Endothelial cell of umbilical vein (primary cell): ENCODE measurements at regions not wholly inside any gene's neighbourhood (a gene's known extent, or its start where the extent isn't known, plus 50 kb on each side); places are given as distances from the start of the nearest gene placed in this dataset.

Experiments
- GATA2 ChIP-seq: IDR thresholded peaks from 2 replicates; pipeline ENCODE4 v1.7.0; 2011; ENCODE audit warnings: low read depth, mild to moderate bottlenecking, moderate library complexity, mixed read lengths, low read length; ENCODE audit not compliant: insufficient read length, insufficient read depth
- POLR2AphosphoS5 ChIP-seq: IDR thresholded peaks from 2 replicates; pipeline ENCODE4 v1.6.1; 2012; ENCODE audit warnings: low read depth, mild to moderate bottlenecking, control low read depth, low read length, moderate library complexity; ENCODE audit not compliant: insufficient read depth
- TF ChIP-seq, protein P1 (sequence below), 2 donors: IDR thresholded peaks; 1 replicate in 1 of 2; 2 replicates in 1 of 2; pipeline ENCODE4 v1.5.1; 2011; ENCODE audit warnings: low read length in 2 of 2, mild to moderate bottlenecking in 2 of 2, moderate library complexity in 2 of 2, control low read depth in 1 of 2, inconsistent platforms in 1 of 2, low read depth in 1 of 2; ENCODE audit not compliant: insufficient read depth in 1 of 2; ENCODE audit errors: extremely low read depth in 1 of 2

DNA sequence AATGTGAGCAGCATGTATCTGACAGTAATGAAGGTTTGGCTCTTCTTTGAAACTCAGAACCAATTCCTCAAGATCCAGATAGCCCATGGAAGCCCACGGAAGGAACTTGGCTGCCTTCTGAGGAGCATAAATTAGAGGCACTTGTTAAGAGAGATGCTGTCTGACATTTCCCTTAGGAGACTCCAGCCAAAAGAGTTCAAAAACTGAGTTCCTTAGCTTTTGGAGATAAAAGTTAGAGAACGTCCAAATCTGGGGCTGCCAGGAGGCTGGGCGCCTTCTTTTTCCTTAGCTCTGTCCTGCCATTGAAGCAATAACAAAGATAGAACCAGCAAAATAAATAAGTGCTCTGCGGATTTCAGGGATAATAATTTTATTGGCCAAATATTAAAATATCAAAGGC, 439.6 kb upstream of the USP24 start:
- TF ChIP-seq, protein P1, sequence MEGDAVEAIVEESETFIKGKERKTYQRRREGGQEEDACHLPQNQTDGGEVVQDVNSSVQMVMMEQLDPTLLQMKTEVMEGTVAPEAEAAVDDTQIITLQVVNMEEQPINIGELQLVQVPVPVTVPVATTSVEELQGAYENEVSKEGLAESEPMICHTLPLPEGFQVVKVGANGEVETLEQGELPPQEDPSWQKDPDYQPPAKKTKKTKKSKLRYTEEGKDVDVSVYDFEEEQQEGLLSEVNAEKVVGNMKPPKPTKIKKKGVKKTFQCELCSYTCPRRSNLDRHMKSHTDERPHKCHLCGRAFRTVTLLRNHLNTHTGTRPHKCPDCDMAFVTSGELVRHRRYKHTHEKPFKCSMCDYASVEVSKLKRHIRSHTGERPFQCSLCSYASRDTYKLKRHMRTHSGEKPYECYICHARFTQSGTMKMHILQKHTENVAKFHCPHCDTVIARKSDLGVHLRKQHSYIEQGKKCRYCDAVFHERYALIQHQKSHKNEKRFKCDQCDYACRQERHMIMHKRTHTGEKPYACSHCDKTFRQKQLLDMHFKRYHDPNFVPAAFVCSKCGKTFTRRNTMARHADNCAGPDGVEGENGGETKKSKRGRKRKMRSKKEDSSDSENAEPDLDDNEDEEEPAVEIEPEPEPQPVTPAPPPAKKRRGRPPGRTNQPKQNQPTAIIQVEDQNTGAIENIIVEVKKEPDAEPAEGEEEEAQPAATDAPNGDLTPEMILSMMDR (IDR thresholded peaks at IDR 0.05; ENCODE audit: extremely low read depth in 1 of 2, insufficient read depth in 1 of 2, low read depth in 1 of 2, low read length in 2 of 2): no peak
- TF ChIP-seq POLR2AphosphoS5 (no peak), GATA2 (no peak)
